Endothelial cell of umbilical vein (primary cell): ENCODE measurements at regions not wholly inside any gene's neighbourhood (a gene's known extent, or its start where the extent isn't known, plus 50 kb on each side); places are given as distances from the start of the nearest gene placed in this dataset.

Source experiments
- BruUV-seq: library from RNA; stranded (reverse); fragments of 400-500 nt; replicated peaks from 2 replicates; lab custom pipeline; 2021; lab: Mats Ljungman, UMichigan
- CTCF ChIA-PET: fragments of 300-600, 350-600 bp; sonication (Branson Sonifier 250); formaldehyde crosslinking; loops from one replicate; lab custom pipeline; 2021; ENCODE audit warnings: antibody characterized with exemption, inconsistent platforms; lab: Charles Lee
- POLR2A ChIA-PET: fragments of 300-600, 350-600 bp; sonication (Branson Sonifier 250); formaldehyde crosslinking; loops from one replicate; lab custom pipeline; 2021; ENCODE audit warnings: antibody characterized with exemption, inconsistent platforms; lab: Charles Lee
- DNase-seq: peaks from one replicate; pipeline ENCODE4 v3.0.0-alpha.2; 2011; ENCODE audit warnings: low read depth, low spot score
- FAIRE-seq: peaks from 2 replicates; lab custom pipeline; 2011; peaks lifted over from hg19 to GRCh38; lab: Jason Lieb, UNC
- H2AFZ ChIP-seq: 2 replicates; pipeline ENCODE4 v1.6.0; 2012; ENCODE audit warnings: low read depth, low read length, control low read depth, inconsistent platforms
- H3K27ac ChIP-seq: 2 replicates; pipeline ENCODE4 v1.5.1; 2011; ENCODE audit warnings: low read depth, mild to moderate bottlenecking, control low read depth, low read length, moderate library complexity; ENCODE audit not compliant: insufficient read depth
- H3K27me3 ChIP-seq, 2 experiments: 2 replicates each; pipeline versions ENCODE4 v1.6.0 to v1.6.1; 2011; ENCODE audit warnings: low read length in 2 of 2, mixed read lengths in 1 of 2; ENCODE audit not compliant: control insufficient read depth in 2 of 2, insufficient read depth in 2 of 2
- H3K36me3 ChIP-seq, 2 experiments: 2 replicates in 1 of 2; 3 replicates in 1 of 2; pipeline ENCODE4 v1.5.1; 2011; ENCODE audit warnings: low read length in 2 of 2, mild to moderate bottlenecking in 1 of 2, moderate library complexity in 1 of 2; ENCODE audit not compliant: control insufficient read depth in 2 of 2, insufficient read depth in 2 of 2; ENCODE audit errors: extremely low read depth in 1 of 2
- H3K4me1 ChIP-seq: 3 replicates; pipeline ENCODE4 v1.5.1; 2011; ENCODE audit warnings: mild to moderate bottlenecking, low read length; ENCODE audit not compliant: control insufficient read depth, insufficient read depth; ENCODE audit errors: extremely low read depth
- H3K4me2 ChIP-seq: 2 replicates; pipeline ENCODE4 v1.6.1; 2011; ENCODE audit warnings: low read length, control low read depth, mixed read lengths; ENCODE audit not compliant: insufficient read depth
- H3K4me3 ChIP-seq, 3 experiments: fragments of 200-600 bp in 1 of 3; sonication (generic), shearing (Covaris generic) in 1 of 3; replicated peaks in 1 of 3; 2 replicates each; pipeline ENCODE4 v1.5.1; 2011 to 2016; ENCODE audit warnings: control low read depth in 3 of 3, low read length in 3 of 3, mild to moderate bottlenecking in 2 of 3, inconsistent platforms in 1 of 3, low read depth in 1 of 3, moderate library complexity in 1 of 3; ENCODE audit not compliant: insufficient read depth in 1 of 3
- H3K79me2 ChIP-seq: 2 replicates; pipeline ENCODE4 v1.6.0; 2012; ENCODE audit warnings: low read length, inconsistent platforms; ENCODE audit not compliant: control insufficient read depth, insufficient read depth
- H3K9ac ChIP-seq: replicated peaks from 2 replicates; pipeline ENCODE3; 2011; ENCODE audit warnings: low read length, control low read depth; ENCODE audit not compliant: insufficient read depth; ENCODE audit errors: extremely low read depth
- H3K9me1 ChIP-seq: replicated peaks from 3 replicates; pipeline ENCODE4 v1.6.0; 2011; ENCODE audit warnings: mild to moderate bottlenecking, low read length; ENCODE audit not compliant: control insufficient read depth, insufficient read depth; ENCODE audit errors: extremely low read depth
- H3K9me3 ChIP-seq: replicated peaks from 2 replicates; pipeline ENCODE4 v1.5.1; 2012; ENCODE audit warnings: low read length, inconsistent platforms; ENCODE audit not compliant: control insufficient read depth, insufficient read depth
- H4K20me1 ChIP-seq: replicated peaks from 2 replicates; pipeline ENCODE3; 2011; ENCODE audit warnings: mild to moderate bottlenecking, low read length; ENCODE audit not compliant: control insufficient read depth, insufficient read depth; ENCODE audit errors: extremely low read depth
- CTCF ChIP-seq, 2 donors: IDR thresholded peaks; 1 replicate in 1 of 2; 2 replicates in 1 of 2; pipeline ENCODE4 v1.5.1; 2011; ENCODE audit warnings: low read length in 2 of 2, mild to moderate bottlenecking in 2 of 2, moderate library complexity in 2 of 2, control low read depth in 1 of 2, inconsistent platforms in 1 of 2, low read depth in 1 of 2; ENCODE audit not compliant: insufficient read depth in 1 of 2; ENCODE audit errors: extremely low read depth in 1 of 2
- EZH2 ChIP-seq: IDR thresholded peaks from 2 replicates; pipeline ENCODE4 v1.6.1; 2012; ENCODE audit warnings: borderline replicate concordance, low read depth, mild to moderate bottlenecking, moderate library complexity, low read length, inconsistent platforms; ENCODE audit not compliant: severe bottlenecking
- FOS ChIP-seq: IDR thresholded peaks from 2 replicates; pipeline ENCODE4 v1.6.1; 2011; ENCODE audit warnings: mild to moderate bottlenecking, low read length, moderate library complexity, borderline replicate concordance; ENCODE audit not compliant: insufficient read depth
- GATA2 ChIP-seq: IDR thresholded peaks from 2 replicates; pipeline ENCODE4 v1.7.0; 2011; ENCODE audit warnings: low read depth, mild to moderate bottlenecking, moderate library complexity, mixed read lengths, low read length; ENCODE audit not compliant: insufficient read length, insufficient read depth
- JUN ChIP-seq: IDR thresholded peaks from 2 replicates; pipeline ENCODE4 v1.6.1; 2011; ENCODE audit warnings: borderline replicate concordance, low read depth; ENCODE audit not compliant: insufficient read length, insufficient read depth
- MAX ChIP-seq: IDR thresholded peaks from 2 replicates; pipeline ENCODE4 v1.6.1; 2011; ENCODE audit not compliant: insufficient read depth, insufficient read length
- MYC ChIP-seq: IDR thresholded peaks from one replicate; pipeline ENCODE4 v1.6.1; 2011; ENCODE audit warnings: mild to moderate bottlenecking, low read depth, low read length
- POLR2A ChIP-seq: IDR thresholded peaks from 2 replicates; pipeline ENCODE4 v1.6.1; 2012; ENCODE audit warnings: low read depth, mild to moderate bottlenecking, control low read depth, low read length
- POLR2AphosphoS5 ChIP-seq: IDR thresholded peaks from 2 replicates; pipeline ENCODE4 v1.6.1; 2012; ENCODE audit warnings: low read depth, mild to moderate bottlenecking, control low read depth, low read length, moderate library complexity; ENCODE audit not compliant: insufficient read depth
- dilution Hi-C: fragments of 300-500 bp; cut with MboI; formaldehyde crosslinking; loops from one replicate; pipeline ENCODE4 v1.15.0; 2019; ENCODE audit warnings: low sequenced_read_pairs; ENCODE audit not compliant: extremely low pct_ligation_motif_present
- intact Hi-C: fragments of 100-400 bp; cut with micrococcal nuclease; formaldehyde crosslinking; loops from one replicate; pipeline ENCODE4 v1.10.0; 2022

GRCh38 chr13:50766013-50766412, 77.5 kb downstream of the DLEU7 start:
- no peak for FAIRE-seq

More at GRCh38 chr13:50766013-50766412, 77.5 kb downstream of the DLEU7 start:
- Histone ChIP-seq H3K9me3 (no peaks in the 10 kb centered on the region), H4K20me1 (no peaks in the 10 kb centered on the region), H3K9ac (no peak overlapping the region), H2AFZ (no peak overlapping the region), H3K27me3 (peaks cover 8 to 14% of the 10 kb centered on the region in 2 experiments), H3K36me3 (no peaks in the 10 kb centered on the region), H3K4me1 (no peaks in the 10 kb centered on the region), H3K4me3 (no peak overlapping the region), H3K4me2 (no peak overlapping the region), H3K79me2 (no peaks in the 10 kb centered on the region), H3K9me1 (no peaks in the 10 kb centered on the region), H3K27ac (no peak overlapping the region)
- ChIA-PET POLR2A (no interaction called here), CTCF (no interaction called here)
- dilution Hi-C loops: no loop called here
- intact Hi-C loops: no loop called here
- no TSS peak for BruUV-seq
- no peak for DNase-seq
- TF ChIP-seq EZH2 (no peak), MYC (no peak), GATA2 (no peak), FOS (no peak), POLR2AphosphoS5 (no peak), MAX (no peak), CTCF (IDR thresholded peaks at IDR 0.05; ENCODE audit: extremely low read depth in 1 of 2, insufficient read depth in 1 of 2, low read depth in 1 of 2, low read length in 2 of 2) (no peak), JUN (no peak), POLR2A (no peak)
